Neural cell (in vitro differentiated cells): ENCODE measurements at regions not wholly inside any gene's neighbourhood (a gene's known extent, or its start where the extent isn't known, plus 50 kb on each side); places are given as distances from the start of the nearest gene placed in this dataset.

Source experiments
- CTCF ChIP-seq: fragments of 450-650 bp; IDR thresholded peaks from 2 replicates; pipeline ENCODE4 v1.5.1; 2014; ENCODE audit warnings: antibody characterized with exemption, mild to moderate bottlenecking, moderate library complexity; ENCODE audit not compliant: poor library complexity, severe bottlenecking
- EP300 ChIP-seq: fragments of 450-650 bp; conservative IDR thresholded peaks from 2 replicates; pipeline ENCODE4 v1.6.1; 2014; ENCODE audit warnings: antibody characterized with exemption, mild to moderate bottlenecking, moderate library complexity; ENCODE audit not compliant: poor library complexity, severe bottlenecking
- EZH2 ChIP-seq: fragments of 200-600, 300-800 bp; shearing (Covaris generic), sonication (generic); IDR thresholded peaks from 2 replicates; pipeline ENCODE4 v1.6.1; 2014; ENCODE audit warnings: antibody characterized with exemption, low read length, borderline replicate concordance, mild to moderate bottlenecking; ENCODE audit not compliant: insufficient read depth, poor library complexity, severe bottlenecking
- MXI1 ChIP-seq: fragments of 450-650 bp; conservative IDR thresholded peaks from 2 replicates; pipeline ENCODE4 v1.6.1; 2014; ENCODE audit warnings: antibody characterized with exemption, mild to moderate bottlenecking; ENCODE audit not compliant: poor library complexity, severe bottlenecking
- POLR2AphosphoS5 ChIP-seq: IDR thresholded peaks from 2 replicates; pipeline ENCODE4 v1.6.1; 2012
- RAD21 ChIP-seq: fragments of 450-650 bp; conservative IDR thresholded peaks from 2 replicates; pipeline ENCODE4 v1.6.1; 2014; ENCODE audit warnings: antibody characterized with exemption, mild to moderate bottlenecking, moderate library complexity
- SMC3 ChIP-seq: fragments of 450-650 bp; conservative IDR thresholded peaks from 2 replicates; pipeline ENCODE4 v1.6.1; 2014; ENCODE audit warnings: antibody characterized with exemption, mild to moderate bottlenecking, moderate library complexity; ENCODE audit not compliant: poor library complexity
- TAF1 ChIP-seq: IDR thresholded peaks from 2 replicates; pipeline ENCODE4 v1.6.1; 2012; ENCODE audit warnings: low read depth

- TF ChIP-seq CTCF (no peak), POLR2AphosphoS5 (no peak), TAF1 (no peak), EP300 (no peak), MXI1 (no peak), EZH2 (no peak), SMC3 (no peak), RAD21 (no peak)
These were observed 121.3 kb upstream of the IGF1 start for GRCh38 chr12:102601621-102602020.
